Trophoblast cell (in vitro differentiated cells and primary cell): ENCODE measurements at regions not wholly inside any gene's neighbourhood (a gene's known extent, or its start where the extent isn't known, plus 50 kb on each side); places are given as distances from the start of the nearest gene placed in this dataset.
"Not testable (repeated sequence)": the region's sequence is repeated elsewhere in the genome, so short reads cannot be mapped to it uniquely, and the experiment has no call there.

Source experiments
- DNase-seq, 2 donors: peaks; one replicate each; pipeline ENCODE4 v3.0.0-alpha.2; 2016
- H2AFZ ChIP-seq: 2 replicates; pipeline ENCODE4 v1.6.1; 2013; ENCODE audit warnings: low read length, moderate library complexity, mild to moderate bottlenecking; ENCODE audit not compliant: insufficient read depth, poor library complexity
- H2AK5ac ChIP-seq: 2 replicates; pipeline ENCODE4 v1.6.1; 2013; ENCODE audit warnings: mild to moderate bottlenecking, low read length
- H2BK120ac ChIP-seq: 2 replicates; pipeline ENCODE4 v1.6.1; 2013; ENCODE audit warnings: low read length, mild to moderate bottlenecking, moderate library complexity; ENCODE audit not compliant: insufficient read depth, poor library complexity
- H2BK12ac ChIP-seq: 2 replicates; pipeline ENCODE4 v1.6.1; 2013; ENCODE audit warnings: mild to moderate bottlenecking, low read length, moderate library complexity
- H2BK5ac ChIP-seq: 2 replicates; pipeline ENCODE4 v1.6.1; 2013; ENCODE audit warnings: low read length, low read depth, moderate library complexity, mild to moderate bottlenecking; ENCODE audit not compliant: poor library complexity
- H3K14ac ChIP-seq: 2 replicates; pipeline ENCODE4 v1.6.1; 2013; ENCODE audit warnings: mild to moderate bottlenecking, low read length
- H3K18ac ChIP-seq: 2 replicates; pipeline ENCODE4 v1.6.1; 2013; ENCODE audit warnings: mild to moderate bottlenecking, low read length
- H3K23ac ChIP-seq: 2 replicates; pipeline ENCODE4 v1.6.1; 2013; ENCODE audit warnings: low read length
- H3K27ac ChIP-seq: 2 replicates; pipeline ENCODE4 v1.5.1; 2013; ENCODE audit warnings: low read depth, mild to moderate bottlenecking, inconsistent platforms, low read length, moderate library complexity
- H3K27me3 ChIP-seq: 2 replicates; pipeline ENCODE4 v1.6.1; 2013; ENCODE audit warnings: inconsistent platforms, mild to moderate bottlenecking, low read length, moderate library complexity; ENCODE audit not compliant: insufficient read depth
- H3K36me3 ChIP-seq, 2 experiments: 1 replicate in 1 of 2; 2 replicates in 1 of 2; pipeline ENCODE4 v1.6.1; 2013; ENCODE audit warnings: low read length in 2 of 2, mild to moderate bottlenecking in 2 of 2, moderate library complexity in 1 of 2; ENCODE audit not compliant: insufficient read depth in 2 of 2, control insufficient read depth in 1 of 2
- H3K4ac ChIP-seq: 2 replicates; pipeline ENCODE4 v1.6.1; 2013; ENCODE audit warnings: low read depth, mild to moderate bottlenecking, low read length, moderate library complexity
- H3K4me1 ChIP-seq, 2 experiments: 1 replicate in 1 of 2; 2 replicates in 1 of 2; pipeline ENCODE4 v1.6.1; 2013; ENCODE audit warnings: low read length in 2 of 2, mild to moderate bottlenecking in 2 of 2, moderate library complexity in 1 of 2; ENCODE audit not compliant: insufficient read depth in 2 of 2, control insufficient read depth in 1 of 2
- H3K4me2 ChIP-seq: 2 replicates; pipeline ENCODE4 v1.6.1; 2013; ENCODE audit warnings: inconsistent platforms, mild to moderate bottlenecking, low read length, moderate library complexity
- H3K4me3 ChIP-seq: 2 replicates; pipeline ENCODE4 v1.5.1; 2013; ENCODE audit warnings: mild to moderate bottlenecking, low read depth, low read length, inconsistent platforms
- H3K79me1 ChIP-seq: one replicate; pipeline ENCODE4 v1.6.1; 2013; ENCODE audit warnings: low read length
- H3K79me2 ChIP-seq: 2 replicates; pipeline ENCODE4 v1.6.1; 2013; ENCODE audit warnings: low read length, mild to moderate bottlenecking; ENCODE audit not compliant: control insufficient read depth, insufficient read depth, poor library complexity
- H3K9ac ChIP-seq: 2 replicates; pipeline ENCODE4 v1.6.1; 2013; ENCODE audit warnings: mild to moderate bottlenecking, low read length
- H3K9me3 ChIP-seq: 2 replicates; pipeline ENCODE4 v1.6.1; 2013; ENCODE audit warnings: low read depth, mild to moderate bottlenecking, control low read depth, inconsistent platforms, low read length; ENCODE audit not compliant: insufficient read depth
- H4K12ac ChIP-seq: 2 replicates; pipeline ENCODE4 v1.6.1; 2013; ENCODE audit warnings: low read depth, mild to moderate bottlenecking, low read length, moderate library complexity
- H4K8ac ChIP-seq: 2 replicates; pipeline ENCODE4 v1.6.1; 2013; ENCODE audit warnings: low read depth, mild to moderate bottlenecking, low read length, moderate library complexity
- H4K91ac ChIP-seq: one replicate; pipeline ENCODE4 v1.6.1; 2013; ENCODE audit warnings: low read depth, mild to moderate bottlenecking, low read length, moderate library complexity
- WGBS: extraction: QIAGEN DNeasy Blood & Tissue Kit; methylation state at CpG from one replicate; pipeline ENCODE4 v1.1.7; 2013; ENCODE audit warnings: missing lambda C conversion rate; ENCODE audit not compliant: insufficient read length, insufficient coverage; ENCODE audit errors: extremely low coverage; 5-methylcytosine and 5-hydroxymethylcytosine counted together

- Histone ChIP-seq H2BK12ac (no peak overlapping the region), H3K4me3 (no peak overlapping the region), H4K91ac (no peak overlapping the region), H3K23ac (no peak overlapping the region), H3K4me1 (no peaks in the 10 kb centered on the region), H3K36me3 (no peaks in the 10 kb centered on the region), H4K12ac (no peak overlapping the region), H3K79me2 (no peaks in the 10 kb centered on the region), H4K8ac (no peak overlapping the region), H3K27ac (no peak overlapping the region), H3K18ac (no peak overlapping the region), H2BK5ac (no peak overlapping the region), H3K9ac (no peak overlapping the region), H2AFZ (no peak overlapping the region), H3K9me3 (no peaks in the 10 kb centered on the region), H2AK5ac (no peak overlapping the region), H3K79me1 (no peaks in the 10 kb centered on the region), H3K4me2 (no peak overlapping the region), H2BK120ac (no peak overlapping the region), H3K27me3 (no peaks in the 10 kb centered on the region), H3K14ac (no peak overlapping the region), H3K4ac (no peak overlapping the region)
- no CpG with 5 or more reads among the region's 3 CpGs for WGBS
- DNase-seq: no peak
Measured at GRCh38 chr3:134729649-134730048, 65.4 kb upstream of the EPHB1 start.

GRCh38 chr3:134737516-134737915 lies 57.5 kb upstream of the EPHB1 start:
- H3K27me3 ChIP-seq: no peaks in the 10 kb centered on the region
- H3K79me1 ChIP-seq: no peaks in the 10 kb centered on the region
- H3K79me2 ChIP-seq: no peaks in the 10 kb centered on the region
- no peaks in the 10 kb centered on the region for H3K9me3 ChIP-seq
- H3K18ac ChIP-seq: no peak overlapping the region
- H2BK12ac ChIP-seq: no peak overlapping the region
- no peak overlapping the region for H2AK5ac ChIP-seq
- H2AFZ ChIP-seq: no peak overlapping the region
- no peak overlapping the region for H3K27ac ChIP-seq
- no peak overlapping the region for H4K12ac ChIP-seq
- H3K4me3 ChIP-seq: no peak overlapping the region
- H4K91ac ChIP-seq: no peak overlapping the region
- no CpG with 5 or more reads among the region's 2 CpGs for WGBS
- H3K14ac ChIP-seq: no peak overlapping the region
- H3K4ac ChIP-seq: no peak overlapping the region
- no peak for DNase-seq
- H3K36me3 ChIP-seq: no peaks in the 10 kb centered on the region
- H3K23ac ChIP-seq: no peak overlapping the region
- H3K4me1 ChIP-seq: no peaks in the 10 kb centered on the region
- no peak overlapping the region for H2BK5ac ChIP-seq
- no peak overlapping the region for H4K8ac ChIP-seq
- H3K9ac ChIP-seq: no peak overlapping the region
- no peak overlapping the region for H3K4me2 ChIP-seq
- H2BK120ac ChIP-seq: no peak overlapping the region

GRCh38 chr3:134740077-134740476 lies 55.0 kb upstream of the EPHB1 start:
- H4K8ac ChIP-seq, H2BK12ac ChIP-seq, H3K79me1 ChIP-seq, H3K4ac ChIP-seq, H3K9ac ChIP-seq, H2BK5ac ChIP-seq, H3K23ac ChIP-seq, H3K4me1 ChIP-seq, H3K36me3 ChIP-seq, H4K91ac ChIP-seq, H2AK5ac ChIP-seq, H3K27ac ChIP-seq, H3K9me3 ChIP-seq, H2AFZ ChIP-seq, H3K27me3 ChIP-seq, H3K4me2 ChIP-seq, H3K18ac ChIP-seq, H4K12ac ChIP-seq, H3K4me3 ChIP-seq, H3K79me2 ChIP-seq, DNase-seq, H3K14ac ChIP-seq, H2BK120ac ChIP-seq: not testable (repeated sequence)
- WGBS: no CpG with 5 or more reads among the region's 7 CpGs

GRCh38 chr3:134742202-134742601 lies 52.9 kb upstream of the EPHB1 start:
- H3K9ac ChIP-seq: no peak overlapping the region
- no peak overlapping the region for H4K12ac ChIP-seq
- no peak for DNase-seq
- H3K36me3 ChIP-seq: no peaks in the 10 kb centered on the region
- no peak overlapping the region for H3K14ac ChIP-seq
- H3K4me1 ChIP-seq: no peaks in the 10 kb centered on the region
- H2BK120ac ChIP-seq: no peak overlapping the region
- H4K91ac ChIP-seq: no peak overlapping the region
- H2AFZ ChIP-seq: no peak overlapping the region
- no peak overlapping the region for H2BK5ac ChIP-seq
- no peaks in the 10 kb centered on the region for H3K9me3 ChIP-seq
- no peak overlapping the region for H2BK12ac ChIP-seq
- no CpG with 5 or more reads among the region's 1 CpG for WGBS
- no peaks in the 10 kb centered on the region for H3K79me2 ChIP-seq
- no peak overlapping the region for H3K23ac ChIP-seq
- H3K27ac ChIP-seq: no peak overlapping the region
- no peak overlapping the region for H3K4me2 ChIP-seq
- H4K8ac ChIP-seq: no peak overlapping the region
- H3K4ac ChIP-seq: no peak overlapping the region
- no peaks in the 10 kb centered on the region for H3K27me3 ChIP-seq
- H3K18ac ChIP-seq: no peak overlapping the region
- H3K79me1 ChIP-seq: no peaks in the 10 kb centered on the region
- no peak overlapping the region for H2AK5ac ChIP-seq
- H3K4me3 ChIP-seq: no peak overlapping the region
